Ovary (tissue), 7 donors: ENCODE measurements at regions not wholly inside any gene's neighbourhood (a gene's known extent, or its start where the extent isn't known, plus 50 kb on each side); places are given as distances from the start of the nearest gene placed in this dataset.

ENCODE experiments used
- DNase-seq, 5 donors: peaks; one replicate each; pipeline ENCODE4 v3.0.0-alpha.2; 2019 to 2020
- H3K27ac ChIP-seq, 2 donors: fragments of 200-600 bp; one replicate each; pipeline versions ENCODE4 v1.5.1 to v1.8.0; 2019 to 2022
- H3K27me3 ChIP-seq: fragments of 200-600 bp; one replicate; pipeline ENCODE4 v1.8.0; 2022
- H3K36me3 ChIP-seq: fragments of 200-600 bp; sonication (generic); one replicate; pipeline ENCODE4 v1.5.1; 2019
- H3K4me1 ChIP-seq: one replicate; pipeline ENCODE4 v1.8.1; 2013; ENCODE audit warnings: mild to moderate bottlenecking, moderate library complexity; ENCODE audit not compliant: insufficient read depth
- H3K4me3 ChIP-seq: fragments of 200-600 bp; sonication (generic); one replicate; pipeline ENCODE4 v1.5.1; 2017
- H3K9me3 ChIP-seq, 2 donors: fragments of 200-600 bp in 1 of 2; sonication (generic) in 1 of 2; one replicate each; pipeline versions ENCODE4 v1.5.1 to v1.8.1; 2013 to 2019; ENCODE audit warnings: mild to moderate bottlenecking in 1 of 2, moderate library complexity in 1 of 2
- CTCF ChIP-seq, 3 donors: fragments of 450-650 bp in 2 of 3; fragments of 200-600 bp in 1 of 3; IDR thresholded peaks; one replicate each; pipeline versions ENCODE4 v1.5.1 to v1.8.0; 2016 to 2022; ENCODE audit warnings: antibody characterized with exemption in 3 of 3, mild to moderate bottlenecking in 1 of 3
- EP300 ChIP-seq: sonication (generic); formaldehyde crosslinking; IDR thresholded peaks from one replicate; pipeline ENCODE4 v1.6.1; 2017; ENCODE audit warnings: antibody characterized with exemption
- POLR2A ChIP-seq: fragments of 450-650 bp; IDR thresholded peaks from one replicate; pipeline ENCODE4 v1.6.1; 2017; ENCODE audit warnings: antibody characterized with exemption, mild to moderate bottlenecking, moderate library complexity
- WGBS, 3 donors: extraction: QIAGEN DNeasy Blood & Tissue Kit in 1 of 3; methylation state at CpG; one replicate each; pipeline versions ENCODE4 v1.1.5 to v1.1.7; 2013 to 2017; 5-methylcytosine and 5-hydroxymethylcytosine counted together
- intact Hi-C, 4 donors: fragments of 100-400 bp; cut with DNase I; formaldehyde crosslinking; loops; one replicate each; pipeline versions ENCODE4 v1.11.0 to v1.15.1; 2022 to 2023
- donor health status: DM: no; HTN: no; CAD: no; lungs with moderate emphysema.
- donor health status: DM: no; HTN: no; CAD: no.
- donor health status: Bipolar disorder and iron deficiency.
- donor health status: DM: no; HTN: no; CAD: no.
- donor health status: DM: yes; HTN: yes; CAD: no.

- DNase-seq, result no peak
- Histone ChIP-seq H3K36me3 (no peaks in the 10 kb centered on the region), H3K4me3 (no peak overlapping the region), H3K27me3 (no peaks in the 10 kb centered on the region), H3K4me1 (no peaks in the 10 kb centered on the region), H3K9me3 (no peaks in the 10 kb centered on the region), H3K27ac (no peak overlapping the region)
- 81 to 100% (median 98%) methylated on average over 1 of the region's 1 CpG for WGBS, 3 donors
- TF ChIP-seq CTCF (IDR thresholded peaks at IDR 0.05), result no peak
- TF ChIP-seq POLR2A, result no peak
- no peak for TF ChIP-seq EP300
- intact Hi-C loops, result no loop called here
Observed at GRCh38 chr14:54230645-54231044, 166.2 kb upstream of the CDKN3 start.

DNA sequence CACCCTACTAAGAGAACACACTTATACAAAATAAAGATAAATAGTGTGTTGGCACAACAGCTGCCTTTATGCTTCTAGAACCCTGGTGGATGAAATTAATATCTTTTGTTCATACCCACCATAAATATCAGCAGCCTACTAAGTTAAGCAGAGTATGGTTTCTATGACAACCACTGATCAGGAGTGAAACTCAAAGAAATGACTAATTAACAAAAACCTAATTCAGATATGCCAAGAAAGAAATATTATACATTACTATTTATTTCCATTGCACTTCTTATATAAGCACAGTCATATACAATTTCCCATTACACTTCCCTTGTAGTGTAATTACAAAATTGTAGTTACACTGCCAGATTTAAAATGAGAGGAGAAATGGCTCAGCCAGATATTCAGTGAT lies 164.1 kb upstream of the CDKN3 start:
- TF ChIP-seq EP300 (no peak), CTCF (IDR thresholded peaks at IDR 0.05) (no peak), POLR2A (no peak)
- Histone ChIP-seq H3K27me3 (no peaks in the 10 kb centered on the region), H3K9me3 (no peaks in the 10 kb centered on the region), H3K36me3 (no peaks in the 10 kb centered on the region), H3K4me1 (no peaks in the 10 kb centered on the region), H3K4me3 (no peak overlapping the region), H3K27ac (no peak overlapping the region)
- intact Hi-C loops, result no loop called here
- no peak for DNase-seq

- Histone ChIP-seq H3K4me1 (no peaks in the 10 kb centered on the region), H3K9me3 (no peaks in the 10 kb centered on the region), H3K27ac (no peak overlapping the region), H3K27me3 (no peaks in the 10 kb centered on the region), H3K36me3 (no peaks in the 10 kb centered on the region), H3K4me3 (no peak overlapping the region)
- TF ChIP-seq EP300, result no peak
- TF ChIP-seq CTCF (IDR thresholded peaks at IDR 0.05), result no peak
- TF ChIP-seq POLR2A, result no peak
- DNase-seq, result no peak
- WGBS, 3 donors, result 76 to 80% (median 80%) methylated on average over 3 of the region's 3 CpGs
- intact Hi-C loops, result no loop called here
Observed at GRCh38 chr14:54241517-54241916, 155.3 kb upstream of the CDKN3 start.

DNA sequence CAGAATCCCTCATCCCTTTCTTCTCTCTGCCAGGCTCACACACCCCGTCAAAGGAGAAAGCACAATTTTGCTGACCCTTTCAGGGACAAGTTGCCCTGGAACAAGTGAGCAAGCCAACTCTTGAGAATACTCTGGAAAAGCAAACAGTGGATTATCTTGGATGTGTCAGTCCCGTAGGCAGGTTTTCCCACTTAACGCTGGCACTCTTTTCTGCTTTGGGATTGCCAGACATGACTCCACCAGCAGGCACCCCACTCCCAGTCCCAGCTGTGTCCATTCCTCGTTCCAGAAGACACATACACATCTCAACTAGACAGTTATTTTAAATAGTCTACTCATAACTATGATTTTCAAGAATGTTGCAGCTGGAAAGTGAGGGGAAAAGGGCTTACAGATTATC lies 145.5 kb upstream of the CDKN3 start:
- TF ChIP-seq CTCF (IDR thresholded peaks at IDR 0.05) (no peak), POLR2A (no peak), EP300 (no peak)
- intact Hi-C loops, result no loop called here
- no peaks in the 10 kb centered on the region for H3K4me1 ChIP-seq

More for the DNA sequence above, 145.5 kb upstream of the CDKN3 start:
- H3K9me3 ChIP-seq, result no peaks in the 10 kb centered on the region
- no peak overlapping the region for H3K27ac ChIP-seq
- no peak overlapping the region for H3K4me3 ChIP-seq
- no peaks in the 10 kb centered on the region for H3K36me3 ChIP-seq
- no peaks in the 10 kb centered on the region for H3K27me3 ChIP-seq
- DNase-seq, result no peak
- 37 to 53% (median 50%) methylated on average over 4 of the region's 4 CpGs for WGBS, 3 donors
